ENCODE measurements at regions not wholly inside any gene's neighbourhood (a gene's known extent, or its start where the extent isn't known, plus 50 kb on each side); places are given as distances from the start of the nearest gene placed in this dataset.

DNA sequence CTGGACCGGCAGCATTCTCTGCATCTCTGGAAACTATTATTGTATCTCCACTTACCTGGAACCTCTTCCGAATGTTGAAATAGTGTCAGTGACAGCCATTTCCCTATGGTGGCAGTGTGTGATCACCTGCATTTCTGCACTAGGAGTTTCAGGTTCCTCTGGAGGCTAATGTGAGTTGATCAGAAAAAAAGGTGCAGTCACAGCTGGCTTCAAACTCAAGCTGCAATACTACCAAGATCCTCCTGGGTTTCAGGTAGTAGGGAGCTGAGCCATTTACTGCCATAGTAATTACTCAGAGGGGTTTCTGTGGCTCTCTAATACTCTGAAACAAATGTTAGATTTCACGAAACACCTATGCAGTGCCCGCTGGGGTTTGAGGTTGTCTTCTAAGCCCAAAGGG, 183.5 kb upstream of the OSR1 start:
- DNase-seq (ENCODE audit: low read depth) = no peak
- no peak for TF ChIP-seq CTCF (IDR thresholded peaks at IDR 0.05; ENCODE audit: insufficient read depth, low read depth, low read length, missing control alignments)
- no peak overlapping the region for H3K4me3 ChIP-seq (ENCODE audit: low read depth, low read length)

- no peak overlapping the region for H3K4me3 ChIP-seq (ENCODE audit: low read depth, low read length)
- DNase-seq (ENCODE audit: low read depth) = peak; percentile 24
- no peak for TF ChIP-seq CTCF (IDR thresholded peaks at IDR 0.05; ENCODE audit: insufficient read depth, low read depth, low read length, missing control alignments)
These were observed 182.5 kb upstream of the OSR1 start for GRCh38 chr2:19540739-19541525.

DNA sequence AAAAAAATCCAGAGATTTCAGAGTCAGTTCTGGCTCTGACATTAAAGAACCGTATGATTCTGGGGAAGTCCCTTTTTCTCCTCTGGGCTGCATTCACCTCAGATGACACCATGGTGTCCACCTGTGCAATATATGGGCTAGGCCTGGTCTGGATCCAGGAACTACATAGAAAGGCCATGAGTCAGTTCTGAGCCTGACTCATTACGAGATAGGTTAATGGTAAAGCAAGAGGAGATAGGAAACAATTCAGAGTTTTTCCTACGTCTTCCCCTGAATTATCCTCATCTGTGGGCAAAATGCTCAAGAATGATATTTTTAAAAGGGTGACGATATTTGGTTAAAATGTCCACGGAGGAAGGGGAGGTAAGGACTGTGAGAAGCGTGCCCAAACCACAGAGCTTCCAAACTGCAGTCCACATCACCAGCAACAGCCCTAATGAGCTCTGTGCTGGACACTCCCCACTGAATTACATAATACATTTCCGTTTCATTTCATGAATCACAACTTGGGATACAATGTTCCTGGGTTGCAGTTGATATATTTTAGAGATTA, 180.1 kb upstream of the OSR1 start:
- TF ChIP-seq CTCF (IDR thresholded peaks at IDR 0.05; ENCODE audit: insufficient read depth, low read depth, low read length, missing control alignments) = no peak

DNA sequence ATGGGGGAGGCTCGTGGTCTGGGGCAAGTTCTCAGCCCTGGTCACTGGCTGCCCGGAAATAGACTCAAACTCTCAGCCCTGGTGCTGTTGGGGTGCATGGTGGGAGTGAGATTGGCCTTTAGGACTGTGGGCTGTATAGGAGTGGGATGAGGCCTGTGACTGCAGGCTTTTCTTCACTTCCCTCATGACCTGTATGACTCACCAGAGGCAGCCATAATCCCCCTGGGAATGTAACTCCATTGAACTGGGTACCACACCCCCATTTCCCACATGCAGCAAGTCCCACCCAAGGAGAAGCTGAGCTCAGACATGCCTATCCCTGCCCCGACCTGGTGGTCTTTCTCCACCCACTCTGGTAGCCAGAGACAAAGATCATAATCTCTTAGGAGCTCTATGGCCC, 177.7 kb upstream of the OSR1 start:
- DNase-seq (ENCODE audit: low read depth) = no peak
- no peak for TF ChIP-seq CTCF (IDR thresholded peaks at IDR 0.05; ENCODE audit: insufficient read depth, low read depth, low read length, missing control alignments)
- no peak overlapping the region for H3K4me3 ChIP-seq (ENCODE audit: low read depth, low read length)

More for the DNA sequence above, 180.1 kb upstream of the OSR1 start:
- no peak overlapping the region for H3K4me3 ChIP-seq (ENCODE audit: low read depth, low read length)
- no peak for DNase-seq (ENCODE audit: low read depth)

DNA sequence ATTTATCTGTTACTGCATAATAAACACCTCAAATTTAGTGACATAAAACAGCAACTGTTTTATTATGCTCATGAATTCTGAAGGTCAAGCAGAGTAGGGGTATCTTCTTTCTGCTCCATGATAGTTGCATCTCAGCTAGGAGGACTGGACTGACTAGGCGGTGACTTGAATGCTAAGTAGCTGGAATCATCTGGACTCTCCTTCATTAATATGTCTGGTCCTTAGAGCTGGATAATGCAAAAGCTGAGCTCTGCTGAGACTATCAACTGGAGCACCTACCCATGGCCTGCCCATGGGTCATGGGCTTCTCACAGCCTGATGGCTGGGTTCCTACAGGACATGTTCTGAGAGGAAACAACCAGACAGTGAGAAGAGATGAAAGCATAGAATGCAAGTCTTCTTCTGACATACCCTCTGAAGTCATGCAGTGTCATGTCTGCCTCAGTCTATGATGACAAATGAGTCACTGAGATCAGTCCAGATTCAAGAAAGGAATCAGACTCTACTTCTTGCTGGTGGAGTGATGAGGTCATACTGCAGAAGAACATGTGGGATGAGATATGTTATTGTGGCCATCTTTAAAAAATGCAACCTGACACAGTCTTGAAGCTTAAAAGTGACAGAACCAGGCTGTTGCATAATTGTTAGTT, 174.2 kb upstream of the OSR1 start:
- TF ChIP-seq CTCF (IDR thresholded peaks at IDR 0.05; ENCODE audit: insufficient read depth, low read depth, low read length, missing control alignments) = no peak
- no peak overlapping the region for H3K4me3 ChIP-seq (ENCODE audit: low read depth, low read length)
- DNase-seq (ENCODE audit: low read depth) = no peak

DNA sequence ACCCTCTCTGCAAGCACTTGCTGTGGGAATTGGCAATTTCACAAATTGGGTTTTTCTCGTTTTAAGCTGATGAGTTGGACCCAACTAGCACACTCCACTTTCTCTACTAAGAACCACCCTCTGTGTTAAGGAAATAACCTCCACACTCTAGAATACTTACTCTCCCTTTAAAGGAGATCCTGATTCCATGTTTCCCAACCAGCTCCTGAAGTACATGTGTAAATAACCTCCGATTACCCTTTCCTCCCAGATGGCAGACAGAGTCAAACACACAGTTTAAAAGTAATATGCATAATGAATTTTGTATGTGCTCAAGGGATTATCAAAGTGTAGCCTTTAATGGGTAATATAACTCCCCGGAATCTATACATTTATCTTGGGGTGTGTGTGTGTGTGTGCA, 171.3 kb upstream of the OSR1 start:
- H3K4me3 ChIP-seq (ENCODE audit: low read depth, low read length) = no peak overlapping the region
- no peak for TF ChIP-seq CTCF (IDR thresholded peaks at IDR 0.05; ENCODE audit: insufficient read depth, low read depth, low read length, missing control alignments)
- DNase-seq (ENCODE audit: low read depth) = no peak
